K562 (cell line): ENCODE measurements at regions not wholly inside any gene's neighbourhood (a gene's known extent, or its start where the extent isn't known, plus 50 kb on each side); places are given as distances from the start of the nearest gene placed in this dataset.

Experiments
- ATAC-seq: fragments of 200-7000 bp; cut with Tn5 transposase; 3 replicates; pipeline ENCODE4 v1.9.1; 2020; ENCODE audit warnings: moderate library complexity
- BruUV-seq: library from RNA; stranded (reverse); fragments of 400-500 nt; replicated peaks from 2 replicates; lab custom pipeline; 2021; lab: Mats Ljungman, UMichigan
- CTCF ChIA-PET: fragments of 300-600 bp; formaldehyde crosslinking; extraction: SDS; loops from one replicate; lab custom pipeline; 2021; ENCODE audit warnings: low intra/inter-chr PET ratio; lab: Yijun Ruan, JAX
- POLR2A ChIA-PET: fragments of 300-600, 350-650 bp; sonication (Branson Sonifier 250); formaldehyde crosslinking; extraction: SDS; loops from one replicate; lab custom pipeline; 2021; ENCODE audit warnings: antibody characterized with exemption, inconsistent platforms; lab: Yijun Ruan, JAX
- DNase-seq, 4 experiments: peaks; one replicate each; pipeline versions ENCODE4 v3.0.0 to v3.0.0-alpha.2; 2011 to 2018; ENCODE audit warnings: low spot score in 3 of 4, mixed read lengths in 3 of 4; ENCODE audit errors: extremely low read depth in 1 of 4
- FAIRE-seq: peaks from 2 replicates; lab custom pipeline; 2011; peaks lifted over from hg19 to GRCh38; lab: Jason Lieb, UNC
- H2AFZ ChIP-seq: 2 replicates; pipeline ENCODE4 v1.6.0; 2011; ENCODE audit warnings: low read depth, low read length, control low read depth, inconsistent platforms
- H3K27ac ChIP-seq: fragments of 200-600 bp; 3 replicates; pipeline ENCODE4 v1.8.0; 2011; ENCODE audit warnings: low read depth, mild to moderate bottlenecking, control low read depth, inconsistent platforms, low read length, moderate library complexity, mixed read lengths; ENCODE audit errors: extremely low read depth
- H3K27me3 ChIP-seq, 2 experiments: fragments of 300-600 bp in 1 of 2; 2 replicates in 1 of 2; 3 replicates in 1 of 2; pipeline versions ENCODE4 v1.6.0 to v1.8.0; 2011; ENCODE audit warnings: inconsistent platforms in 2 of 2, low read length in 2 of 2, mild to moderate bottlenecking in 1 of 2, mixed read lengths in 1 of 2, moderate library complexity in 1 of 2; ENCODE audit not compliant: control insufficient read depth in 2 of 2, insufficient read depth in 2 of 2
- H3K36me3 ChIP-seq: fragments of 300-600 bp; 3 replicates; pipeline ENCODE4 v1.8.0; 2011; ENCODE audit warnings: mild to moderate bottlenecking, low read length, inconsistent platforms; ENCODE audit not compliant: control insufficient read depth, insufficient read depth
- H3K4me1 ChIP-seq, 2 experiments: fragments of 200-600 bp in 1 of 2; replicated peaks in 1 of 2; 2 replicates in 1 of 2; 3 replicates in 1 of 2; pipeline versions ENCODE4 v1.5.1 to v1.8.0; 2011; ENCODE audit warnings: inconsistent platforms in 2 of 2, low read length in 2 of 2, mild to moderate bottlenecking in 1 of 2, mixed read lengths in 1 of 2, moderate library complexity in 1 of 2; ENCODE audit not compliant: control insufficient read depth in 2 of 2, insufficient read depth in 2 of 2
- H3K4me2 ChIP-seq: 2 replicates; pipeline ENCODE4 v1.6.1; 2011; ENCODE audit warnings: low read length, control low read depth, inconsistent platforms, mixed read lengths; ENCODE audit not compliant: insufficient read depth
- H3K4me3 ChIP-seq: fragments of 200-600 bp; sonication (generic), shearing (Covaris generic); 2 replicates; pipeline ENCODE4 v1.5.1; 2016; ENCODE audit warnings: control low read depth, inconsistent platforms
- H3K79me2 ChIP-seq: fragments of 200-600 bp; 3 replicates; pipeline ENCODE4 v1.8.0; 2011; ENCODE audit warnings: low read length, inconsistent platforms; ENCODE audit not compliant: control insufficient read depth, insufficient read depth
- H3K9ac ChIP-seq, 2 experiments: 2 replicates each; pipeline versions ENCODE4 v1.6.0 to v1.6.1; 2011; ENCODE audit warnings: low read depth in 2 of 2, low read length in 2 of 2, control low read depth in 1 of 2, inconsistent platforms in 1 of 2, mild to moderate bottlenecking in 1 of 2, mixed read lengths in 1 of 2; ENCODE audit not compliant: insufficient read depth in 1 of 2
- H3K9me1 ChIP-seq: one replicate; pipeline ENCODE4 v1.6.0; 2011; ENCODE audit warnings: inconsistent platforms, mild to moderate bottlenecking, low read length, moderate library complexity; ENCODE audit not compliant: control insufficient read depth, insufficient read depth
- H3K9me3 ChIP-seq: replicated peaks from 2 replicates; pipeline ENCODE4 v1.5.1; 2011; ENCODE audit warnings: low read depth, low read length, inconsistent platforms; ENCODE audit not compliant: control insufficient read depth, insufficient read depth
- H4K20me1 ChIP-seq: replicated peaks from 2 replicates; pipeline ENCODE4 v1.6.1; 2011; ENCODE audit warnings: low read length, inconsistent platforms, mixed read lengths; ENCODE audit not compliant: control insufficient read depth, insufficient read depth
- CCNT2 ChIP-seq: IDR thresholded peaks from 2 replicates; pipeline ENCODE4 v1.6.1; 2011; ENCODE audit warnings: borderline replicate concordance, low read depth, mild to moderate bottlenecking, moderate library complexity, mixed read lengths, low read length; ENCODE audit not compliant: insufficient read length; ENCODE audit errors: extremely low read depth
- CREB3 ChIP-seq: fragments of 450-650 bp; conservative IDR thresholded peaks from 2 replicates; pipeline ENCODE4 v1.6.1; 2016; ENCODE audit warnings: missing genetic modification characterization, low read depth, mild to moderate bottlenecking, missing compliant biosample characterization, moderate library complexity
- CREM ChIP-seq: IDR thresholded peaks from 2 replicates; pipeline ENCODE4 v1.6.1; 2014; ENCODE audit warnings: antibody characterized with exemption, low read depth
- EP400 ChIP-seq: fragments of 450-650 bp; IDR thresholded peaks from 2 replicates; pipeline ENCODE4 v1.6.1; 2017; ENCODE audit warnings: antibody characterized with exemption, mild to moderate bottlenecking, moderate library complexity
- MYC ChIP-seq, 2 experiments: fragments of 250-450 bp in 1 of 2; sonication (Bioruptor Pico) in 1 of 2; IDR thresholded peaks; 2 replicates each; pipeline versions ENCODE4 v1.5.1 to v1.6.1; 2012 to 2021; ENCODE audit warnings: low read depth in 2 of 2, borderline replicate concordance in 1 of 2, improper control_type of control experiment in 1 of 2, low read length in 1 of 2, mild to moderate bottlenecking in 1 of 2, moderate library complexity in 1 of 2
- NELFE ChIP-seq: IDR thresholded peaks from 2 replicates; pipeline ENCODE4 v1.6.1; 2011; ENCODE audit warnings: mild to moderate bottlenecking; ENCODE audit not compliant: insufficient read depth, insufficient read length
- RBM34 ChIP-seq: fragments of 200-400 bp; formaldehyde crosslinking; IDR thresholded peaks from 2 replicates; pipeline ENCODE4 v1.6.1; 2018; ENCODE audit warnings: low read length, borderline replicate concordance; ENCODE audit not compliant: insufficient read depth
- TAF15 ChIP-seq: fragments of 200-400 bp; formaldehyde crosslinking; IDR thresholded peaks from 2 replicates; pipeline ENCODE4 v1.6.1; 2017; ENCODE audit warnings: mild to moderate bottlenecking, low read depth, low read length, moderate library complexity
- ZBED1 ChIP-seq: IDR thresholded peaks from 2 replicates; pipeline ENCODE4 v1.6.1; 2014
- ZNF584 ChIP-seq: fragments of 200-800 bp; sonication (Bioruptor generic); IDR thresholded peaks from 2 replicates; pipeline ENCODE4 v1.6.1; 2016; ENCODE audit warnings: low read depth, mild to moderate bottlenecking, missing genetic modification characterization, missing compliant biosample characterization
- ZSCAN29 ChIP-seq: fragments of 450-650 bp; IDR thresholded peaks from 2 replicates; pipeline ENCODE4 v1.6.1; 2017
- WGBS: fragments of 100-300 bp; shearing (Covaris generic); methylation state at CpG from one replicate; pipeline ENCODE4 v1.1.6; 2016; ENCODE audit warnings: low coverage, mixed read lengths; ENCODE audit not compliant: insufficient coverage; ENCODE audit errors: missing lambda C conversion rate; 5-methylcytosine and 5-hydroxymethylcytosine counted together
- in situ Hi-C: fragments of 300-500 bp; cut with MboI; formaldehyde crosslinking; loops from 4 replicates; pipeline ENCODE4 v1.15.0; 2018; ENCODE audit warnings: inconsistent platforms, mixed read lengths
- intact Hi-C: fragments of 100-400 bp; cut with micrococcal nuclease; formaldehyde crosslinking; loops from 2 replicates; pipeline ENCODE4 v1.14.2; 2022
- TF ChIP-seq, protein P1 (sequence below): fragments of 250-450 bp; sonication (Bioruptor Pico); IDR thresholded peaks from 2 replicates; pipeline ENCODE4 v1.4.0; 2020

- 0% methylated on average over 3 of the region's 3 CpGs for WGBS
- BruUV-seq, result no TSS peak
- H2AFZ ChIP-seq, result no peak overlapping the region
- H3K36me3 ChIP-seq, result no peaks in the 10 kb centered on the region
- POLR2A ChIA-PET, result interaction anchor here (1.4 kb wide), 1 partner anchor 10 kb away, joined by 3 read pairs; no protein-coding TSS in a partner anchor
- no peak overlapping the region for H3K9ac ChIP-seq
- H3K9me3 ChIP-seq, result no peaks in the 10 kb centered on the region
- ATAC-seq, result no peak
- H3K27me3 ChIP-seq, result peaks cover 6 to 10% of the 10 kb centered on the region in 2 experiments
- H3K9me1 ChIP-seq, result no peaks in the 10 kb centered on the region
- intact Hi-C loops (no loop called here), in situ Hi-C loops (no loop called here)
- H3K4me3 ChIP-seq, result no peak overlapping the region
- no peak for DNase-seq
- no peaks in the 10 kb centered on the region for H3K79me2 ChIP-seq
- no peaks in the 10 kb centered on the region for H4K20me1 ChIP-seq
- TF ChIP-seq RBM34 (no peak), TAF15 (no peak), CCNT2 (no peak), MYC (IDR thresholded peaks at IDR 0.05; ENCODE audit: low read depth, low read length) (no peak), MYC (CRISPR knock-in tag; IDR thresholded peaks at IDR 0.05; ENCODE audit: borderline replicate concordance, low read depth) (no peak), CREM (no peak), ZSCAN29 (no peak), NELFE (no peak), EP400 (no peak), ZNF584 (CRISPR knock-in tag) (no peak), ZBED1 (no peak), CREB3 (tag) (no peak)
- TF ChIP-seq, protein P1, sequence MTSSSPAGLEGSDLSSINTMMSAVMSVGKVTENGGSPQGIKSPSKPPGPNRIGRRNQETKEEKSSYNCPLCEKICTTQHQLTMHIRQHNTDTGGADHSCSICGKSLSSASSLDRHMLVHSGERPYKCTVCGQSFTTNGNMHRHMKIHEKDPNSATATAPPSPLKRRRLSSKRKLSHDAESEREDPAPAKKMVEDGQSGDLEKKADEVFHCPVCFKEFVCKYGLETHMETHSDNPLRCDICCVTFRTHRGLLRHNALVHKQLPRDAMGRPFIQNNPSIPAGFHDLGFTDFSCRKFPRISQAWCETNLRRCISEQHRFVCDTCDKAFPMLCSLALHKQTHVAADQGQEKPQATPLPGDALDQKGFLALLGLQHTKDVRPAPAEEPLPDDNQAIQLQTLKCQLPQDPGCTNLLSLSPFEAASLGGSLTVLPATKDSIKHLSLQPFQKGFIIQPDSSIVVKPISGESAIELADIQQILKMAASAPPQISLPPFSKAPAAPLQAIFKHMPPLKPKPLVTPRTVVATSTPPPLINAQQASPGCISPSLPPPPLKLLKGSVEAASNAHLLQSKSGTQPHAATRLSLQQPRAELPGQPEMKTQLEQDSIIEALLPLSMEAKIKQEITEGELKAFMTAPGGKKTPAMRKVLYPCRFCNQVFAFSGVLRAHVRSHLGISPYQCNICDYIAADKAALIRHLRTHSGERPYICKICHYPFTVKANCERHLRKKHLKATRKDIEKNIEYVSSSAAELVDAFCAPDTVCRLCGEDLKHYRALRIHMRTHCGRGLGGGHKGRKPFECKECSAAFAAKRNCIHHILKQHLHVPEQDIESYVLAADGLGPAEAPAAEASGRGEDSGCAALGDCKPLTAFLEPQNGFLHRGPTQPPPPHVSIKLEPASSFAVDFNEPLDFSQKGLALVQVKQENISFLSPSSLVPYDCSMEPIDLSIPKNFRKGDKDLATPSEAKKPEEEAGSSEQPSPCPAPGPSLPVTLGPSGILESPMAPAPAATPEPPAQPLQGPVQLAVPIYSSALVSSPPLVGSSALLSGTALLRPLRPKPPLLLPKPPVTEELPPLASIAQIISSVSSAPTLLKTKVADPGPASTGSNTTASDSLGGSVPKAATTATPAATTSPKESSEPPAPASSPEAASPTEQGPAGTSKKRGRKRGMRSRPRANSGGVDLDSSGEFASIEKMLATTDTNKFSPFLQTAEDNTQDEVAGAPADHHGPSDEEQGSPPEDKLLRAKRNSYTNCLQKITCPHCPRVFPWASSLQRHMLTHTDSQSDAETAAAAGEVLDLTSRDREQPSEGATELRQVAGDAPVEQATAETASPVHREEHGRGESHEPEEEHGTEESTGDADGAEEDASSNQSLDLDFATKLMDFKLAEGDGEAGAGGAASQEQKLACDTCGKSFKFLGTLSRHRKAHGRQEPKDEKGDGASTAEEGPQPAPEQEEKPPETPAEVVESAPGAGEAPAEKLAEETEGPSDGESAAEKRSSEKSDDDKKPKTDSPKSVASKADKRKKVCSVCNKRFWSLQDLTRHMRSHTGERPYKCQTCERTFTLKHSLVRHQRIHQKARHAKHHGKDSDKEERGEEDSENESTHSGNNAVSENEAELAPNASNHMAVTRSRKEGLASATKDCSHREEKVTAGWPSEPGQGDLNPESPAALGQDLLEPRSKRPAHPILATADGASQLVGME (CRISPR knock-in tag), result no peak
- no peak for FAIRE-seq
- H3K4me2 ChIP-seq, result no peak overlapping the region
- CTCF ChIA-PET, result no interaction called here
- no peaks in the 10 kb centered on the region for H3K4me1 ChIP-seq
- H3K27ac ChIP-seq, result no peak overlapping the region
Measured at GRCh38 chr7:25775999-25776743, 375.8 kb upstream of the NFE2L3 start.
